Left lung (tissue), 4 donors: ENCODE measurements at regions not wholly inside any gene's neighbourhood (a gene's known extent, or its start where the extent isn't known, plus 50 kb on each side); places are given as distances from the start of the nearest gene placed in this dataset.

Experiments used
- ATAC-seq: fragments of 200-7000 bp; cut with Tn5 transposase; one replicate; pipeline ENCODE4 v1.9.1; 2020; ENCODE audit warnings: moderate library complexity
- DNase-seq, 4 donors: peaks; one replicate each; pipeline ENCODE4 v3.0.0-alpha.2; 2013 to 2020
- H3K27ac ChIP-seq, 2 donors: fragments of 200-600 bp; sonication (generic) in 1 of 2; one replicate each; pipeline versions ENCODE4 v1.5.0 to v1.8.0; 2020 to 2021
- H3K27me3 ChIP-seq, 2 donors: fragments of 200-600 bp; sonication (generic) in 1 of 2; one replicate each; pipeline versions ENCODE4 v1.5.0 to v1.8.0; 2020 to 2021
- H3K36me3 ChIP-seq, 2 donors: fragments of 200-600 bp; sonication (generic) in 1 of 2; one replicate each; pipeline versions ENCODE4 v1.5.0 to v1.8.0; 2020 to 2021
- H3K4me1 ChIP-seq, 2 donors: fragments of 200-600 bp; one replicate each; pipeline ENCODE4 v1.8.0; 2021
- H3K4me3 ChIP-seq, 2 donors: fragments of 200-600 bp; sonication (generic) in 1 of 2; one replicate each; pipeline versions ENCODE4 v1.5.0 to v1.8.0; 2020 to 2021; ENCODE audit warnings: mild to moderate bottlenecking in 1 of 2
- H3K9me3 ChIP-seq, 2 donors: fragments of 200-600 bp; sonication (generic) in 1 of 2; one replicate each; pipeline versions ENCODE4 v1.5.0 to v1.8.0; 2020 to 2021
- intact Hi-C, 2 donors: fragments of 100-400 bp; cut with DNase I; formaldehyde crosslinking; loops; one replicate each; pipeline versions ENCODE4 v1.11.2 to v1.14.2; 2022
- TF ChIP-seq, protein P1 (sequence below), 2 donors: fragments of 200-600 bp; sonication (generic) in 1 of 2; IDR thresholded peaks; one replicate each; pipeline versions ENCODE4 v1.5.0 to v1.8.0; 2021; ENCODE audit warnings: antibody characterized with exemption in 2 of 2
- donor health status: DM: no; HTN: yes; CAD: no.
- donor health status: DM: no; HTN: no; CAD: no.

DNA sequence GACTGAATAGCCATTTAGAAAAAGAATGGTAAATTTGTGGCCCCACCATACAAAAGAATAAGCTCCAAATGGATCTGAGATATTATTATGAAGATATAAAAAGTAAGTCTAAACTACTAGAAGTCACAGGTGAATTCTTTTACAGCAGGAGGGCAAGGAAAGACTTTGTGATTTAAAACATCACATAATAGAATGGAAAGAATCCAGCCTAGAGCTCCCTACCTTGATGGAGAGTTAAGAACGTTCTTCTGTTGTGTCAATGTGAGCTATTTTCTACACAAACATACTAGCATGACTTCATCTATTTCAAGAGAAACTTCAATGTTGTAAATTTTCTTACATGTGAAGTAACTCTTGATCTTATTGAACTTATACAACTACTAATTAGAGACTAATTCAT is 100.0 kb upstream of the NRSN1 start:
- Histone ChIP-seq H3K27me3 (no peaks in the 10 kb centered on the region), H3K9me3 (peaks cover 0 to 8% of the 10 kb centered on the region in 2 donors), H3K4me3 (no peak overlapping the region), H3K4me1 (no peaks in the 10 kb centered on the region), H3K36me3 (no peaks in the 10 kb centered on the region), H3K27ac (no peak overlapping the region)
- TF ChIP-seq, protein P1, sequence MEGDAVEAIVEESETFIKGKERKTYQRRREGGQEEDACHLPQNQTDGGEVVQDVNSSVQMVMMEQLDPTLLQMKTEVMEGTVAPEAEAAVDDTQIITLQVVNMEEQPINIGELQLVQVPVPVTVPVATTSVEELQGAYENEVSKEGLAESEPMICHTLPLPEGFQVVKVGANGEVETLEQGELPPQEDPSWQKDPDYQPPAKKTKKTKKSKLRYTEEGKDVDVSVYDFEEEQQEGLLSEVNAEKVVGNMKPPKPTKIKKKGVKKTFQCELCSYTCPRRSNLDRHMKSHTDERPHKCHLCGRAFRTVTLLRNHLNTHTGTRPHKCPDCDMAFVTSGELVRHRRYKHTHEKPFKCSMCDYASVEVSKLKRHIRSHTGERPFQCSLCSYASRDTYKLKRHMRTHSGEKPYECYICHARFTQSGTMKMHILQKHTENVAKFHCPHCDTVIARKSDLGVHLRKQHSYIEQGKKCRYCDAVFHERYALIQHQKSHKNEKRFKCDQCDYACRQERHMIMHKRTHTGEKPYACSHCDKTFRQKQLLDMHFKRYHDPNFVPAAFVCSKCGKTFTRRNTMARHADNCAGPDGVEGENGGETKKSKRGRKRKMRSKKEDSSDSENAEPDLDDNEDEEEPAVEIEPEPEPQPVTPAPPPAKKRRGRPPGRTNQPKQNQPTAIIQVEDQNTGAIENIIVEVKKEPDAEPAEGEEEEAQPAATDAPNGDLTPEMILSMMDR (IDR thresholded peaks at IDR 0.05) = no peak
- ATAC-seq (no peak), DNase-seq (no peak)
- intact Hi-C loops = no loop called here

DNA sequence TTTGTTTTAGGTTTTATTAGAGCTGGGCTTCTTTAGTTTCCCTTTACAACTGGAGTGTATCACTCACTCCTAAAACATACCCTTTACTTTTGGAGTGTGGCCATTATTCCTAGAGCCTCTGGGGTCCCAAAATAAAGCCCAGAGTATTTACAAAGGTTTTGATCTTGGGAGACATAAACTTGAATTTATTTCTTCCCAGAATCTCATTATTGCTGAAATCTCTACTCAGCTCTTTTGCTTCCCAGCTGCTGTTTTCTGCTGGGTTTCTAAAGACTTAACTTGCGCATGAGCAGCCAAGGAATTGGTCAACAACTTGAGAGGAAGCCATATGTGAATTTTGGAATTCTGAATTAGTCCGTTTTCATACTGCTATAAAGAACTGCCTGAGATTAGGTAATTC is 94.5 kb upstream of the NRSN1 start:
- TF ChIP-seq, protein P1 (IDR thresholded peaks at IDR 0.05) = no peak
- Histone ChIP-seq H3K36me3 (no peaks in the 10 kb centered on the region), H3K27ac (no peak overlapping the region), H3K27me3 (no peaks in the 10 kb centered on the region), H3K9me3 (peaks cover 0 to 19% of the 10 kb centered on the region in 2 donors), H3K4me1 (no peaks in the 10 kb centered on the region), H3K4me3 (no peak overlapping the region)
- ATAC-seq (no peak), DNase-seq (no peak)
- intact Hi-C loops = no loop called here

DNA sequence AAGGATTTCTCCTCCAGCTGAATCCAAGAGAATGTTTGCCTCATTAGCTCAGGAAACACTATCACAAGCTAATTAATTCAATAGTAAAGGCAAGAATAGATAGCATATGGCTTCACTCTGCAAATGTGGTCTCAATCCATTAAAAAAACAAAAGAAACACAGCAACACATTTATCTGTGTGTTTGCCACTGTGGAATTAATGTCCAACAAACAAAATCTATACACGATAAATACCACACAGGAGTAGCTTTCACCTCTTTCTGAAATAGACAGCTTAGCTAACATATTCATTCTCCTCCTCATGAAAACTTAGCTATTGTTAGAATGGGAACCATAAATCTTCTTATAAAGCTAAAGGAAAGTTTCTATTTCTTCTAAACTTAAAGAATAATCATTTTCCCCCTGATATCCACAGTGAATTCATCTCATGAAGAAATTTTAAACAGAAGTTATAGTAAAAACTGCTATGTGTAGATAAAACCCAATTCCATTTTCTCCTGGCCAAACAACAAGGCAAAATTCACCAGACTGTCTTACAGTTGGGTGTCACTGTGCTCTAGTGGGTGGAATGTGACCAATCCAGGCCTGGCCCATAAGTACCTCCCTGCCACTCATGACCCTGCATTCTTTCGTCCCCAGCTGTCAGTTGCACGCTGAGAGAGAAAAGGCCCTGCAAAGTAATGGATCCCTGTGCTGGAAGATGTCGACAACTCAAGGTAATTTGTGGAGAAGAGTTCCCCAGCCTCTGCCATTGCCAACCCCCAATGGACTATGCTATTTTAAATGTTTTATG is 92.9 kb upstream of the NRSN1 start:
- H3K4me1 ChIP-seq = no peaks in the 10 kb centered on the region
- no peak overlapping the region for H3K27ac ChIP-seq
- DNase-seq (no peak), ATAC-seq (peak; percentile 56)
- TF ChIP-seq, protein P1 (IDR thresholded peaks at IDR 0.05) = no peak
- no peaks in the 10 kb centered on the region for H3K27me3 ChIP-seq
- intact Hi-C loops = no loop called here
- peaks cover 0 to 17% of the 10 kb centered on the region in 2 donors for H3K9me3 ChIP-seq
- H3K36me3 ChIP-seq = no peaks in the 10 kb centered on the region
- no peak overlapping the region for H3K4me3 ChIP-seq

DNA sequence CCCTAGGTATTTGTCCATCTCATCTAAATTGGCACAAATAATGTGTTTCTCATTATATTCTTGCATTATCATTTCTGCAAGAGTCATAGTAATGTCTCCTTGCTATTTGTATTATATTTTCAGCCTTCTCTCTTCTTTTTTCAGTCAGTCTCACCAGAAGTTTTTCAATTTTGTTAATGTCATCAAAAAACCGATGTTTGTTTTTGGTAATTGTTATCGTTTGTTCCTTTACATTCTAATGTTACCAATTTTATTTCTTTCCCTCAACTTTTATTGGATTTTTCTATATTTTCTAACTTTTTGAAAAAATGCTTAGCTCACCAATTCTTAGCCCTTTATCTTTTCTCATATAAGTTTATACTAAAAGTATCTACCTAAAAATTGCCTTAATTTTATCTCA is 82.2 kb upstream of the NRSN1 start:
- Histone ChIP-seq H3K4me1 (no peaks in the 10 kb centered on the region), H3K9me3 (peaks cover 0 to 20% of the 10 kb centered on the region in 2 donors), H3K27me3 (no peaks in the 10 kb centered on the region), H3K27ac (no peak overlapping the region), H3K4me3 (no peak overlapping the region), H3K36me3 (no peaks in the 10 kb centered on the region)
- TF ChIP-seq, protein P1 (IDR thresholded peaks at IDR 0.05) = no peak
- intact Hi-C loops = no loop called here
- no peak for DNase-seq
- ATAC-seq = no peak

DNA sequence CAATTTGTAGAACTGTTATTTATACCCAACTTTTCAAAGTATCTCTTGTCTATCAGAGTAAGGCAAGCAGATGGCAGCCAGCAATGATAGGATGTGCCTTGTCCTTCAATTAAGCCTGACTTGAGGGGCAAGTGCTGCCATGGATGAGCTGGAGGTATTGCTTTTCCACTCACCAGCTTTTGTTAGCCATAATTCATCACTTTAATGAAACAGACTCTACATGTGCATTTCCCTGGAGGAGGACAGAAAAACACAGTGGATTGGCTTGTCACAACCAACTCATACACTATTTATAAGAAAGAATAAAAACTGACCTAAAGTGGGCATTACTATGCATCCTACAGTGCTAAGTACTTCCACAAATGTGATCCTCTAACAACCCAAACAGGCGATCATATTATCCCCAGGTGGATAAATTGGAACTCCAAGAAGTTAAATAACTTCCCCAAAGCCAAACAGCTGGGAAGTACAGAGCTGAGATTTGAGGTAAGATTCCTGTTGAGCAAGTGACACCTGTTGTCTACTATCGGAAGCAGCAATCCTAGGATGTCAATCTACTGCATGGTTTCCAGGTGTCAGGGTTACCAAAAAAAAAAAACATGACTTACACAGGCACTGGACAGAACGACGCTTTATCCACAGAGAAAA is 73.9 kb upstream of the NRSN1 start:
- Histone ChIP-seq H3K27me3 (no peaks in the 10 kb centered on the region), H3K4me1 (no peaks in the 10 kb centered on the region), H3K4me3 (no peak overlapping the region), H3K36me3 (no peaks in the 10 kb centered on the region), H3K27ac (no peak overlapping the region), H3K9me3 (no peaks in the 10 kb centered on the region)
- DNase-seq = no peak
- TF ChIP-seq, protein P1 (IDR thresholded peaks at IDR 0.05) = no peak
- no peak for ATAC-seq
- intact Hi-C loops = no loop called here
